Neural progenitor cell (in vitro differentiated cells): ENCODE measurements at regions not wholly inside any gene's neighbourhood (a gene's known extent, or its start where the extent isn't known, plus 50 kb on each side); places are given as distances from the start of the nearest gene placed in this dataset.

ENCODE experiments used
- CTCF ChIP-seq: fragments of 200-600 bp; sonication (generic); IDR thresholded peaks from 2 replicates; pipeline ENCODE4 v1.5.1; 2017; ENCODE audit warnings: antibody characterized with exemption, mild to moderate bottlenecking
- EZH2 ChIP-seq: fragments of 200-600 bp; sonication (generic); IDR thresholded peaks from 2 replicates; pipeline ENCODE4 v1.6.1; 2017; ENCODE audit warnings: antibody characterized with exemption, mild to moderate bottlenecking, moderate library complexity
- EZH2phosphoT487 ChIP-seq: fragments of 200-600 bp; sonication (generic); IDR thresholded peaks from 2 replicates; pipeline ENCODE4 v1.6.1; 2017; ENCODE audit warnings: antibody characterized with exemption

GRCh38 chr5:98982880-98983279, 54.1 kb upstream of the CHD1 start:
- TF ChIP-seq CTCF (no peak), EZH2phosphoT487 (no peak), EZH2 (no peak)
